ENCODE measurements at regions not wholly inside any gene's neighbourhood (a gene's known extent, or its start where the extent isn't known, plus 50 kb on each side); places are given as distances from the start of the nearest gene placed in this dataset.

DNA sequence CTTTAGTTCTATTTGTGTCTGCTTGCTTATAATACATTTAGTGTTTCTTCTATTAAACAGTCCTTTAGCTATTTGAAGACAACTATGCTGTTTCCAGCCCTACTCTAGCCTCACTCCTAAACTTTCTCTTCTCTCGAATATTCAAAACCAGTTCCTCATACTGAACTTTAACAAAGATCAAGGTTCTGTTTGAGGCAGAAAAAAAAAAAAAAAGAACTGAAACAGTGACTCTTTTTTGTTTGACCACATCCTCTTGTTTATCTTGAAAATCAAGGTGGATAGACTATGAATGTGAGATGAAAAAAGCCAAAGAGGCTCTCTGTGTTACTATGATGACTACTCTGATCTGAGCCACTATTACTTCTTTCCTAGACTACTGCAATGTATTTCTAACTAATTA, 154.3 kb downstream of the ZNF365 start:
- no peaks in the 10 kb centered on the region for H3K27me3 ChIP-seq (ENCODE audit: insufficient read depth)
- no peak overlapping the region for H3K27ac Mint-ChIP-seq
- no peak overlapping the region for H3K4me3 ChIP-seq
- no peak for TF ChIP-seq POLR2AphosphoS5 (IDR thresholded peaks at IDR 0.05; ENCODE audit: low read depth)
- no peak for TF ChIP-seq NANOG (IDR thresholded peaks at IDR 0.05; ENCODE audit: borderline replicate concordance)
- TF ChIP-seq ZNF114 (CRISPR knock-in tag; IDR thresholded peaks at IDR 0.05): no peak
- no peak for TF ChIP-seq ZNF331 (CRISPR knock-in tag; IDR thresholded peaks at IDR 0.05; ENCODE audit: low read depth)
- TF ChIP-seq, protein P1, sequence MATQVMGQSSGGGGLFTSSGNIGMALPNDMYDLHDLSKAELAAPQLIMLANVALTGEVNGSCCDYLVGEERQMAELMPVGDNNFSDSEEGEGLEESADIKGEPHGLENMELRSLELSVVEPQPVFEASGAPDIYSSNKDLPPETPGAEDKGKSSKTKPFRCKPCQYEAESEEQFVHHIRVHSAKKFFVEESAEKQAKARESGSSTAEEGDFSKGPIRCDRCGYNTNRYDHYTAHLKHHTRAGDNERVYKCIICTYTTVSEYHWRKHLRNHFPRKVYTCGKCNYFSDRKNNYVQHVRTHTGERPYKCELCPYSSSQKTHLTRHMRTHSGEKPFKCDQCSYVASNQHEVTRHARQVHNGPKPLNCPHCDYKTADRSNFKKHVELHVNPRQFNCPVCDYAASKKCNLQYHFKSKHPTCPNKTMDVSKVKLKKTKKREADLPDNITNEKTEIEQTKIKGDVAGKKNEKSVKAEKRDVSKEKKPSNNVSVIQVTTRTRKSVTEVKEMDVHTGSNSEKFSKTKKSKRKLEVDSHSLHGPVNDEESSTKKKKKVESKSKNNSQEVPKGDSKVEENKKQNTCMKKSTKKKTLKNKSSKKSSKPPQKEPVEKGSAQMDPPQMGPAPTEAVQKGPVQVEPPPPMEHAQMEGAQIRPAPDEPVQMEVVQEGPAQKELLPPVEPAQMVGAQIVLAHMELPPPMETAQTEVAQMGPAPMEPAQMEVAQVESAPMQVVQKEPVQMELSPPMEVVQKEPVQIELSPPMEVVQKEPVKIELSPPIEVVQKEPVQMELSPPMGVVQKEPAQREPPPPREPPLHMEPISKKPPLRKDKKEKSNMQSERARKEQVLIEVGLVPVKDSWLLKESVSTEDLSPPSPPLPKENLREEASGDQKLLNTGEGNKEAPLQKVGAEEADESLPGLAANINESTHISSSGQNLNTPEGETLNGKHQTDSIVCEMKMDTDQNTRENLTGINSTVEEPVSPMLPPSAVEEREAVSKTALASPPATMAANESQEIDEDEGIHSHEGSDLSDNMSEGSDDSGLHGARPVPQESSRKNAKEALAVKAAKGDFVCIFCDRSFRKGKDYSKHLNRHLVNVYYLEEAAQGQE (IDR thresholded peaks at IDR 0.05; ENCODE audit: unreplicated experiment): no peak
- TF ChIP-seq, protein P2, sequence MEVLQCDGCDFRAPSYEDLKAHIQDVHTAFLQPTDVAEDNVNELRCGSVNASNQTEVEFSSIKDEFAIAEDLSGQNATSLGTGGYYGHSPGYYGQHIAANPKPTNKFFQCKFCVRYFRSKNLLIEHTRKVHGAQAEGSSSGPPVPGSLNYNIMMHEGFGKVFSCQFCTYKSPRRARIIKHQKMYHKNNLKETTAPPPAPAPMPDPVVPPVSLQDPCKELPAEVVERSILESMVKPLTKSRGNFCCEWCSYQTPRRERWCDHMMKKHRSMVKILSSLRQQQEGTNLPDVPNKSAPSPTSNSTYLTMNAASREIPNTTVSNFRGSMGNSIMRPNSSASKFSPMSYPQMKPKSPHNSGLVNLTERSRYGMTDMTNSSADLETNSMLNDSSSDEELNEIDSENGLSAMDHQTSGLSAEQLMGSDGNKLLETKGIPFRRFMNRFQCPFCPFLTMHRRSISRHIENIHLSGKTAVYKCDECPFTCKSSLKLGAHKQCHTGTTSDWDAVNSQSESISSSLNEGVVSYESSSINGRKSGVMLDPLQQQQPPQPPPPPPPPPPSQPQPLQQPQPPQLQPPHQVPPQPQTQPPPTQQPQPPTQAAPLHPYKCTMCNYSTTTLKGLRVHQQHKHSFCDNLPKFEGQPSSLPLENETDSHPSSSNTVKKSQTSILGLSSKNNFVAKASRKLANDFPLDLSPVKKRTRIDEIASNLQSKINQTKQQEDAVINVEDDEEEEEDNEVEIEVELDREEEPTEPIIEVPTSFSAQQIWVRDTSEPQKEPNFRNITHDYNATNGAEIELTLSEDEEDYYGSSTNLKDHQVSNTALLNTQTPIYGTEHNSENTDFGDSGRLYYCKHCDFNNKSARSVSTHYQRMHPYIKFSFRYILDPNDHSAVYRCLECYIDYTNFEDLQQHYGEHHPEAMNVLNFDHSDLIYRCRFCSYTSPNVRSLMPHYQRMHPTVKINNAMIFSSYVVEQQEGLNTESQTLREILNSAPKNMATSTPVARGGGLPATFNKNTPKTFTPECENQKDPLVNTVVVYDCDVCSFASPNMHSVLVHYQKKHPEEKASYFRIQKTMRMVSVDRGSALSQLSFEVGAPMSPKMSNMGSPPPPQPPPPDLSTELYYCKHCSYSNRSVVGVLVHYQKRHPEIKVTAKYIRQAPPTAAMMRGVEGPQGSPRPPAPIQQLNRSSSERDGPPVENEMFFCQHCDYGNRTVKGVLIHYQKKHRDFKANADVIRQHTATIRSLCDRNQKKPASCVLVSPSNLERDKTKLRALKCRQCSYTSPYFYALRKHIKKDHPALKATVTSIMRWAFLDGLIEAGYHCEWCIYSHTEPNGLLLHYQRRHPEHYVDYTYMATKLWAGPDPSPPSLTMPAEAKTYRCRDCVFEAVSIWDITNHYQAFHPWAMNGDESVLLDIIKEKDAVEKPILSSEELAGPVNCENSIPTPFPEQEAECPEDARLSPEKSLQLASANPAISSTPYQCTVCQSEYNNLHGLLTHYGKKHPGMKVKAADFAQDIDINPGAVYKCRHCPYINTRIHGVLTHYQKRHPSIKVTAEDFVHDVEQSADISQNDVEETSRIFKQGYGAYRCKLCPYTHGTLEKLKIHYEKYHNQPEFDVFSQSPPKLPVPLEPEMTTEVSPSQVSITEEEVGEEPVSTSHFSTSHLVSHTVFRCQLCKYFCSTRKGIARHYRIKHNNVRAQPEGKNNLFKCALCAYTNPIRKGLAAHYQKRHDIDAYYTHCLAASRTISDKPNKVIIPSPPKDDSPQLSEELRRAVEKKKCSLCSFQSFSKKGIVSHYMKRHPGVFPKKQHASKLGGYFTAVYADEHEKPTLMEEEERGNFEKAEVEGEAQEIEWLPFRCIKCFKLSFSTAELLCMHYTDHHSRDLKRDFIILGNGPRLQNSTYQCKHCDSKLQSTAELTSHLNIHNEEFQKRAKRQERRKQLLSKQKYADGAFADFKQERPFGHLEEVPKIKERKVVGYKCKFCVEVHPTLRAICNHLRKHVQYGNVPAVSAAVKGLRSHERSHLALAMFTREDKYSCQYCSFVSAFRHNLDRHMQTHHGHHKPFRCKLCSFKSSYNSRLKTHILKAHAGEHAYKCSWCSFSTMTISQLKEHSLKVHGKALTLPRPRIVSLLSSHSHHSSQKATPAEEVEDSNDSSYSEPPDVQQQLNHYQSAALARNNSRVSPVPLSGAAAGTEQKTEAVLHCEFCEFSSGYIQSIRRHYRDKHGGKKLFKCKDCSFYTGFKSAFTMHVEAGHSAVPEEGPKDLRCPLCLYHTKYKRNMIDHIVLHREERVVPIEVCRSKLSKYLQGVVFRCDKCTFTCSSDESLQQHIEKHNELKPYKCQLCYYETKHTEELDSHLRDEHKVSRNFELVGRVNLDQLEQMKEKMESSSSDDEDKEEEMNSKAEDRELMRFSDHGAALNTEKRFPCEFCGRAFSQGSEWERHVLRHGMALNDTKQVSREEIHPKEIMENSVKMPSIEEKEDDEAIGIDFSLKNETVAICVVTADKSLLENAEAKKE (CRISPR knock-in tag; IDR thresholded peaks at IDR 0.05): no peak
- no peak for TF ChIP-seq EZH2phosphoT487 (IDR thresholded peaks at IDR 0.05; ENCODE audit: unreplicated experiment)
- TF ChIP-seq CREB1 (CRISPR knock-in tag; IDR thresholded peaks at IDR 0.05; ENCODE audit: low read depth): no peak
- TF ChIP-seq, protein P3, sequence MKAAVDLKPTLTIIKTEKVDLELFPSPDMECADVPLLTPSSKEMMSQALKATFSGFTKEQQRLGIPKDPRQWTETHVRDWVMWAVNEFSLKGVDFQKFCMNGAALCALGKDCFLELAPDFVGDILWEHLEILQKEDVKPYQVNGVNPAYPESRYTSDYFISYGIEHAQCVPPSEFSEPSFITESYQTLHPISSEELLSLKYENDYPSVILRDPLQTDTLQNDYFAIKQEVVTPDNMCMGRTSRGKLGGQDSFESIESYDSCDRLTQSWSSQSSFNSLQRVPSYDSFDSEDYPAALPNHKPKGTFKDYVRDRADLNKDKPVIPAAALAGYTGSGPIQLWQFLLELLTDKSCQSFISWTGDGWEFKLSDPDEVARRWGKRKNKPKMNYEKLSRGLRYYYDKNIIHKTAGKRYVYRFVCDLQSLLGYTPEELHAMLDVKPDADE (IDR thresholded peaks at IDR 0.05): no peak
- TF ChIP-seq EZH2 (IDR thresholded peaks at IDR 0.05; ENCODE audit: low read depth, unreplicated experiment): no peak
- no peak for TF ChIP-seq STAT1 (IDR thresholded peaks at IDR 0.05; ENCODE audit: unreplicated experiment)
- TF ChIP-seq JUNB (IDR thresholded peaks at IDR 0.05; ENCODE audit: unreplicated experiment): no peak
- TF ChIP-seq, protein P4, sequence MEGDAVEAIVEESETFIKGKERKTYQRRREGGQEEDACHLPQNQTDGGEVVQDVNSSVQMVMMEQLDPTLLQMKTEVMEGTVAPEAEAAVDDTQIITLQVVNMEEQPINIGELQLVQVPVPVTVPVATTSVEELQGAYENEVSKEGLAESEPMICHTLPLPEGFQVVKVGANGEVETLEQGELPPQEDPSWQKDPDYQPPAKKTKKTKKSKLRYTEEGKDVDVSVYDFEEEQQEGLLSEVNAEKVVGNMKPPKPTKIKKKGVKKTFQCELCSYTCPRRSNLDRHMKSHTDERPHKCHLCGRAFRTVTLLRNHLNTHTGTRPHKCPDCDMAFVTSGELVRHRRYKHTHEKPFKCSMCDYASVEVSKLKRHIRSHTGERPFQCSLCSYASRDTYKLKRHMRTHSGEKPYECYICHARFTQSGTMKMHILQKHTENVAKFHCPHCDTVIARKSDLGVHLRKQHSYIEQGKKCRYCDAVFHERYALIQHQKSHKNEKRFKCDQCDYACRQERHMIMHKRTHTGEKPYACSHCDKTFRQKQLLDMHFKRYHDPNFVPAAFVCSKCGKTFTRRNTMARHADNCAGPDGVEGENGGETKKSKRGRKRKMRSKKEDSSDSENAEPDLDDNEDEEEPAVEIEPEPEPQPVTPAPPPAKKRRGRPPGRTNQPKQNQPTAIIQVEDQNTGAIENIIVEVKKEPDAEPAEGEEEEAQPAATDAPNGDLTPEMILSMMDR (conservative IDR thresholded peaks at IDR 0.05; ENCODE audit: low read depth in 2 of 2): no peak
- ATAC-seq: no peak
- H4K20me1 ChIP-seq (replicated peaks; ENCODE audit: insufficient read depth): no peaks in the 10 kb centered on the region
- no peaks in the 10 kb centered on the region for H3K36me3 ChIP-seq (ENCODE audit: insufficient read depth)
- H3K36me3 Mint-ChIP-seq (ENCODE audit: low read depth): peaks cover 6% of the 10 kb centered on the region
- no peak overlapping the region; the same call in 1 of the 2 replicates for H2AFZ ChIP-seq
- peaks cover 5% of the 10 kb centered on the region; the same call in 2 of the 3 replicates for H3K4me1 Mint-ChIP-seq
- H3K79me2 ChIP-seq (replicated peaks; ENCODE audit: insufficient read depth): no peaks in the 10 kb centered on the region
- H3K9me2 ChIP-seq (ENCODE audit: insufficient read depth): peaks cover 4% of the 10 kb centered on the region; the same call in 1 of the 2 replicates
- peaks cover 8% of the 10 kb centered on the region for H3K27me3 Mint-ChIP-seq (ENCODE audit: insufficient read depth, low read depth, poor library complexity)
- H3K27ac ChIP-seq (ENCODE audit: low read depth): no peak overlapping the region
- H3F3A ChIP-seq (replicated peaks; ENCODE audit: low read depth): no peaks in the 10 kb centered on the region
- H3K4me3 Mint-ChIP-seq: no peak overlapping the region
- H3K9me3 Mint-ChIP-seq: peaks cover 22% of the 10 kb centered on the region
- H3K4me1 ChIP-seq (ENCODE audit: insufficient read depth): no peaks in the 10 kb centered on the region; the same call in 1 of the 2 replicates
- no peak overlapping the region for H3K4me2 ChIP-seq
- DNase-seq (ENCODE audit: low spot score): no peak
